Common myeloid progenitor, CD34-positive (primary cell): ENCODE measurements at regions not wholly inside any gene's neighbourhood (a gene's known extent, or its start where the extent isn't known, plus 50 kb on each side); places are given as distances from the start of the nearest gene placed in this dataset.
"Not testable (repeated sequence)": the region's sequence is repeated elsewhere in the genome, so short reads cannot be mapped to it uniquely, and the experiment has no call there.

ENCODE experiments used
- CTCF ChIA-PET: fragments of 350-600 bp; sonication (Branson Sonifier 250); formaldehyde crosslinking; loops from one replicate; lab custom pipeline; 2021; ENCODE audit warnings: antibody characterized with exemption; lab: Charles Lee
- POLR2A ChIA-PET: fragments of 350-600 bp; sonication (Branson Sonifier 250); formaldehyde crosslinking; loops from one replicate; lab custom pipeline; 2021; ENCODE audit warnings: antibody characterized with exemption; lab: Charles Lee
- DNase-seq, 3 donors: peaks; one replicate each; pipeline versions ENCODE4 v3.0.0 to v3.0.0-alpha.2; 2013
- H3K27ac ChIP-seq, 2 experiments: 1 replicate in 1 of 2; 2 replicates in 1 of 2; pipeline ENCODE4 v1.7.0; 2013; ENCODE audit warnings: inconsistent platforms in 2 of 2, low read length in 2 of 2, mild to moderate bottlenecking in 2 of 2, low read depth in 1 of 2, moderate library complexity in 1 of 2; ENCODE audit not compliant: severe bottlenecking in 2 of 2, insufficient read depth in 1 of 2, poor library complexity in 1 of 2
- H3K27me3 ChIP-seq, 5 experiments: replicated peaks in 2 of 5; 1 replicate in 3 of 5; 2 replicates in 2 of 5; pipeline versions ENCODE4 v1.6.1 to v1.7.0; 2013; ENCODE audit warnings: low read length in 4 of 5, mild to moderate bottlenecking in 2 of 5, moderate library complexity in 2 of 5, inconsistent platforms in 1 of 5; ENCODE audit not compliant: insufficient read depth in 5 of 5, control insufficient read depth in 4 of 5
- H3K36me3 ChIP-seq, 4 experiments: 1 replicate in 2 of 4; 2 replicates in 2 of 4; pipeline versions ENCODE4 v1.6.1 to v1.7.0; 2013; ENCODE audit warnings: low read length in 3 of 4, control low read depth in 1 of 4, mild to moderate bottlenecking in 1 of 4; ENCODE audit not compliant: control insufficient read depth in 4 of 4, insufficient read depth in 4 of 4
- H3K4me1 ChIP-seq, 4 experiments: 1 replicate in 3 of 4; 2 replicates in 1 of 4; pipeline versions ENCODE4 v1.6.1 to v1.7.1; 2013; ENCODE audit warnings: low read length in 3 of 4, mild to moderate bottlenecking in 3 of 4, control low read depth in 1 of 4, inconsistent platforms in 1 of 4, moderate library complexity in 1 of 4; ENCODE audit not compliant: control insufficient read depth in 4 of 4, insufficient read depth in 4 of 4; ENCODE audit errors: control extremely low read depth in 1 of 4
- H3K4me3 ChIP-seq, 7 experiments: 1 replicate in 4 of 7; 2 replicates in 3 of 7; pipeline versions ENCODE4 v1.5.1 to v1.7.0; 2013; ENCODE audit warnings: mild to moderate bottlenecking in 7 of 7, low read length in 6 of 7, moderate library complexity in 6 of 7, inconsistent platforms in 2 of 7, low read depth in 2 of 7, control low read depth in 1 of 7; ENCODE audit not compliant: insufficient read depth in 4 of 7, control insufficient read depth in 1 of 7; ENCODE audit errors: extremely low read depth in 1 of 7
- H3K9me3 ChIP-seq, 5 experiments: 1 replicate in 4 of 5; 2 replicates in 1 of 5; pipeline versions ENCODE4 v1.6.1 to v1.7.1; 2013; ENCODE audit warnings: low read length in 4 of 5, mild to moderate bottlenecking in 2 of 5, inconsistent platforms in 1 of 5, low read depth in 1 of 5, moderate library complexity in 1 of 5; ENCODE audit not compliant: control insufficient read depth in 4 of 5, insufficient read depth in 2 of 5; ENCODE audit errors: control extremely low read depth in 1 of 5
- WGBS: methylation state at CpG from one replicate; pipeline ENCODE4 v1.1.5; 2013; ENCODE audit not compliant: insufficient coverage; 5-methylcytosine and 5-hydroxymethylcytosine counted together

- Histone ChIP-seq H3K4me3 (peak overlapping the region in 4 of 7 experiments; percentile 7 to 68 (median 40)), H3K4me1 (peaks cover 0 to 14% (median 5%) of the 10 kb centered on the region in 4 experiments), H3K27ac (peak overlapping the region in 1 of 2 experiments; percentile 54)
- POLR2A ChIA-PET, H3K9me3 ChIP-seq, H3K27me3 ChIP-seq, DNase-seq, H3K36me3 ChIP-seq: not testable (repeated sequence)
- WGBS = 42% methylated on average over 3 of the region's 3 CpGs
- CTCF ChIA-PET = interaction anchor here (0.7 to 3.0 kb wide), 3 partner anchors 9 to 90 kb away, joined by 3 to 11 read pairs (median 3); no protein-coding TSS in a partner anchor
Observed at GRCh38 chr19:30804333-30804732, 432.1 kb downstream of the ZNF536 start.

GRCh38 chr19:30802424-30803013 is 430.3 kb downstream of the ZNF536 start:
- peaks cover 0 to 14% (median 5%) of the 10 kb centered on the region in 4 experiments for H3K4me1 ChIP-seq
- POLR2A ChIA-PET = no interaction called here

GRCh38 chr19:30799865-30800755 is 427.9 kb downstream of the ZNF536 start:
- ChIA-PET POLR2A (no interaction called here), CTCF (interaction anchor here (0.6 to 3.3 kb wide), 10 partner anchors 9 to 1240 kb away, joined by 3 to 10 read pairs (median 3); no protein-coding TSS in a partner anchor)
- DNase-seq = peak; percentile 10 to 37 (median 28)

More at GRCh38 chr19:30802424-30803013, 430.3 kb downstream of the ZNF536 start:
- H3K27me3 ChIP-seq = peaks cover 0 to 12% (median 7%) of the 10 kb centered on the region in 5 experiments
- no peaks in the 10 kb centered on the region for H3K36me3 ChIP-seq
- WGBS = 84% methylated on average over 6 of the region's 6 CpGs
- CTCF ChIA-PET = interaction anchor here (0.6 to 2.4 kb wide), 3 partner anchors 16 to 129 kb away, joined by 3 to 7 read pairs (median 5); no protein-coding TSS in a partner anchor
- H3K27ac ChIP-seq = no peak overlapping the region
- H3K4me3 ChIP-seq = no peak overlapping the region
- peak in 2 of 3 donors; percentile 28 to 32 for DNase-seq
- H3K9me3 ChIP-seq = peaks cover 0 to 6% (median 1%) of the 10 kb centered on the region in 5 experiments

GRCh38 chr19:30795727-30796126 is 423.5 kb downstream of the ZNF536 start:
- H3K9me3 ChIP-seq = no peaks in the 10 kb centered on the region
- H3K27me3 ChIP-seq = peaks cover 0 to 12% (median 7%) of the 10 kb centered on the region in 5 experiments
- CTCF ChIA-PET = interaction anchor here (1.8 to 2.9 kb wide), 2 partner anchors 9 to 12 kb away, joined by 7 to 11 read pairs; no protein-coding TSS in a partner anchor
- WGBS = 88% methylated on average over 4 of the region's 5 CpGs
- H3K36me3 ChIP-seq = no peaks in the 10 kb centered on the region
- POLR2A ChIA-PET = no interaction called here
- H3K27ac ChIP-seq = no peak overlapping the region
- no peaks in the 10 kb centered on the region for H3K4me1 ChIP-seq
- no peak for DNase-seq
- H3K4me3 ChIP-seq = no peak overlapping the region

More at GRCh38 chr19:30799865-30800755, 427.9 kb downstream of the ZNF536 start:
- no peaks in the 10 kb centered on the region for H3K9me3 ChIP-seq
- H3K27me3 ChIP-seq = peaks cover 0 to 12% (median 7%) of the 10 kb centered on the region in 5 experiments
- no peak overlapping the region for H3K27ac ChIP-seq
- H3K4me1 ChIP-seq = peaks cover 0 to 14% (median 5%) of the 10 kb centered on the region in 4 experiments
- no peaks in the 10 kb centered on the region for H3K36me3 ChIP-seq
- no peak overlapping the region for H3K4me3 ChIP-seq
- 49% methylated on average over 8 of the region's 22 CpGs for WGBS

- Histone ChIP-seq H3K4me3 (no peak overlapping the region), H3K4me1 (no peaks in the 10 kb centered on the region), H3K9me3 (peaks cover 0 to 3% (median 0%) of the 10 kb centered on the region in 5 experiments), H3K36me3 (no peaks in the 10 kb centered on the region), H3K27ac (no peak overlapping the region), H3K27me3 (no peaks in the 10 kb centered on the region)
- no peak for DNase-seq
- WGBS = 96% methylated on average over 4 of the region's 6 CpGs
- POLR2A ChIA-PET = no interaction called here
- CTCF ChIA-PET = interaction anchor here (1.1 kb wide), 1 partner anchor 18 kb away, joined by 3 read pairs; no protein-coding TSS in a partner anchor
Observed at GRCh38 chr19:30792561-30793505, 420.6 kb downstream of the ZNF536 start.

- 94% methylated on average over 13 of the region's 13 CpGs for WGBS
- peaks cover 0 to 3% (median 0%) of the 10 kb centered on the region in 5 experiments for H3K9me3 ChIP-seq
- POLR2A ChIA-PET = no interaction called here
Observed at GRCh38 chr19:30791088-30791487, 418.9 kb downstream of the ZNF536 start.

More at GRCh38 chr19:30791088-30791487, 418.9 kb downstream of the ZNF536 start:
- no peak overlapping the region for H3K4me3 ChIP-seq
- no peak for DNase-seq
- H3K27me3 ChIP-seq = no peaks in the 10 kb centered on the region
- no peaks in the 10 kb centered on the region for H3K4me1 ChIP-seq
- H3K36me3 ChIP-seq = no peaks in the 10 kb centered on the region
- no peak overlapping the region for H3K27ac ChIP-seq
- CTCF ChIA-PET = interaction anchor here (0.6 kb wide), 1 partner anchor 20 kb away, joined by 3 read pairs; no protein-coding TSS in a partner anchor
